ENCODE measurements at regions not wholly inside any gene's neighbourhood (a gene's known extent, or its start where the extent isn't known, plus 50 kb on each side); places are given as distances from the start of the nearest gene placed in this dataset.

GRCh38 chr20:19001177-19001576 lies 187.6 kb downstream of the SCP2D1 start:
- DNase-seq = no peak

GRCh38 chr20:19003366-19004336 lies 190.1 kb downstream of the SCP2D1 start:
- no peak for DNase-seq

GRCh38 chr20:19004975-19005374 lies 191.4 kb downstream of the SCP2D1 start:
- no peak for DNase-seq

DNA sequence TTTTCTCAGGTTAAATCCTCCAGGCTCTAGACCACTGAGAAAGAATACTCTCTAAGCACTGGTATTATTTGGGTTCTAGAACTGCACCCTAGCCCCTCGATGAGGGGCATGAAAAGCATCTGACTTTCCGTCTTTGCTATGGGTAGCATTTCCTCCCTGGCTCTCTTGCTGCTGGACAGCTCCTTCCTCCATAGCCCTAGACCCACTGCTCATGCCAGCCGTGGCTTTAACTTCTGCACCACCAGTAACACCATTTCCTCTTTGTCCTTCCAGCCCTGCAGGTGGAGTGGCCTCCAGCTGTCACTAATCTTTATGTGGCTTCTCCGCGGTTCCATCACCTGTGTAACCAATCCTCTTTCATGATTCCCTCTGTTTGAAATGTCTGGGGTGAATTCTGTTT lies 194.9 kb downstream of the SCP2D1 start:
- no peak for DNase-seq

DNA sequence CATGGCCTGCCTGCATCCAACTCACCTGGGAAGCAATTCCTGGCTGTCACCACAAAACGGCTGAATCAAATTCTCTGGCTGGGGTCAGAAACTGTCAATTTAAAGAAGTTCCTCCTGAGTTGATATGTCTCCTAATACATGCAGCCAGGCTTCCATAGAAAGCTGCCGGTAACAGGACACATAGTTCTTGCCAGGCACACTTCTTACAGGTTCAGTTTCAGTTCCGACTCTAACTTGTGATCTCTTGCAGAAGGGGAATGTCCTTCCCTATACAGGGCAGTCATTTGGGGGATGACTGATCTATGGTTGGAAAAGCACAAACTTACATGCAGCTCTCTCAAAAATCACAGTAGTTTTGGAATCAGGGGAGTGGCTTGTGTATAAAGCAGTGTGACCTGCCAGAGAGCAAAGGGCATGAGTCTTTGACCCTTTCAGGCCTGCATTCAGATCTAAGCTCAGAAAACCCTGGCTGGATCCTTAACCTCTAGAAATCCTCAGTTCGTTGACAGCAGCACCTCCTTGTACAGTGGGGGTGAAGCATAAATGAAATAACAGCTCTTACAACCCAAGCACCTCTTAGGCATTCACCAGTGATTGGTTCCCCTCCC lies 195.6 kb downstream of the SCP2D1 start:
- no peak for DNase-seq

DNA sequence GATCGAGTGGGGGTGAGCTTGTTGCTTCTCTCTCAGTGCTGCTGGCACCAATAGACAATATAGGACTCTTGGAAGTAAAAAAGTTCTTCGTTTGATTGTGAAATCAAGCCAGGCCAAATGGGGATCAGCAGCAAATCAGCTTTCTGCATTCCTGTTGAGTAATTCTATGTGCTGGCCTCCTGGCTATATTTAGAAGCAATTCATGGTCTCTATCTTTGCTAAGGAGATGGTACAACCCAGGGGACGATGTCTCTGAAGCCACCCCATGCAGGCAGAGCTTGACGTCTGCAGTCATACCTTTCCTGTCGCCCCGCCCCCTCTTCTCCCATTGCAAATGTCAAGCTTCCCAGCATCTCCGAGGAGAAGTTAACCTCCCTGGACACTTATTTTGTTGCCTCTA lies 199.1 kb downstream of the SCP2D1 start:
- no peak for DNase-seq

DNA sequence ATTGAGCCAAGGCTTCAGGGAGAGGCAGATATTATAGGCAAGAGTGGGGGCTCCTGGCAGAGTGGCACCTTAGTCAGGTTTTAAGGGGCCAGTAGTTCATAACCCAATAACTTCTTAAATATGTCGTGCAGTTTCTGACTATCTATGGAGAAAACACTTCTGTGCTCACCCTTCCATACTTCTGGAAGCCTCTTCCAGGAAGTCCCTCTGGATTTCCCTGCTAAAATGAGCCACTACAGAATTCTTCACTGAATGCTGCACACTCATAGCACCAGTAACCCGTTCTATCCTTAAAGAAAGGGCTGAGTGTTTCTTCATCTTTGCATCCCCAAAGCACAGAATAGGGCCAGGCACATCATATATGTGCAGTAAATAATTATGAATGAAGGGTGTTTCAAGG lies 198.5 kb upstream of the SLC24A3 start:
- no peak for DNase-seq

- DNase-seq = no peak
Measured at GRCh38 chr20:19015351-19016139, 196.9 kb upstream of the SLC24A3 start.

DNA sequence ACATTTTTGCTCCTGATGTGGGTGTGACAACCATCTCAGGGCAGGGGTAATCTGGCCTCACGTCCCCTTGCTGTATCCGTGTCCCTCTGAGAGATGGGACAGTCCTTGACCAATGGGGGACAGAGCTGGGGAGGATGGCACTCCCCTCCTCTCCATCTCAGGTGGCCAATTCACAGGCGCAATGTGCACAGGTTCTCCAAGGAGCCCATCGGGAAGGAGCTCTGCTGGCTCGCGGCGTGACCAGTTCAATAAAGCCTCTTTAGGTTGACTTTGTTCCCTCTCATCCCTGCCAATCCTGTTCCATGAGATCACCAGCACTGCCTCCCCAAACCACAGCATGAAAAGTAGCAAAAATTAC lies 196.3 kb upstream of the SLC24A3 start:
- DNase-seq = no peak

DNA sequence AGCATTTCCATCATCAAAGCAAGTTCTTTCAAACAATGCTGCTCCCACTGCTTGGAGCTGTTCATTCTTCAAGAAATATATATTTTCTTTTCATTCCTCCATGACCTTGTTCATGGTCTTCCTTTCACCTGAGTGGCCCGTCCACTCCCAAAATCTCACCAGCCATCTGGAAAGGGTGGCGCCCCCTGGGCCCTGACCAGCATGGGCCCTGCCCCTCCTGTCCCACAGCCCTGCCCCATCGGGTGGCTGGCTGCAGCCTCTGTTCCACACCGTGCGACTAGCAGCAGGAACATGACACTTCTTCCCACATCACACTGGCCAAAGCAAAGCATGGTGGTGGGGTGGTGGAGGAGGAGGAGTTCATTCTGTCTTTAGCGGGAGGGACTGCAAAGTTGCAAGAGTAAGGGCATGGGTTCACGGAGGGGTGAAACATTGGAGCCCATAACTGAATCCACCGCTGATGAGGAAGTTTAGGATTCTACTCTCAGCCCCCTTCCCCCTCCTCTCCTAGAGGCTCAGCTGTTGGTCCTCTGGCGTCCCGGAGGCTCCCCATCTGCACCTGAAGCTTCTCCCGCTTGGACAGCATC lies 195.2 kb upstream of the SLC24A3 start:
- DNase-seq = no peak

DNA sequence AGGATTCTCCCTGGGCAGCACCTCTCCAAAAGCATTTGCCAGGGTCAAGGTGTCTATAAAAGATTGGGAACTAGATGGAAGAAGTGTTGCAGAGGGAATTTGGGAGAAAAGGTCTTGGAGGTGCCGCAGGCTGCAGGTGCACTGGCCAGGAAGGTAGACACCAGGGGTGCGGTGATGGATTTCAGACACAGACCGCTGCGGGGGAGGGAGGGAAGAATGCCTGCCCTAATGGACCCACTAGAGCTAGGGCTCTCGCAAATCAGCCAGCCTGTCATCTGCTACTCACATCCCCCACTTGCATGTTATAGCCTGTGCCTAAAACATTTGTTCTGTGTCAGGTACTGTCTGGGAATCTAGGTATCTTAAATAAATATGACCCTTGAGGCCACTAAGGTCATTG lies 193.6 kb upstream of the SLC24A3 start:
- DNase-seq = no peak

GRCh38 chr20:19019734-19020364 lies 192.6 kb upstream of the SLC24A3 start:
- DNase-seq = peak; percentile 8

DNA sequence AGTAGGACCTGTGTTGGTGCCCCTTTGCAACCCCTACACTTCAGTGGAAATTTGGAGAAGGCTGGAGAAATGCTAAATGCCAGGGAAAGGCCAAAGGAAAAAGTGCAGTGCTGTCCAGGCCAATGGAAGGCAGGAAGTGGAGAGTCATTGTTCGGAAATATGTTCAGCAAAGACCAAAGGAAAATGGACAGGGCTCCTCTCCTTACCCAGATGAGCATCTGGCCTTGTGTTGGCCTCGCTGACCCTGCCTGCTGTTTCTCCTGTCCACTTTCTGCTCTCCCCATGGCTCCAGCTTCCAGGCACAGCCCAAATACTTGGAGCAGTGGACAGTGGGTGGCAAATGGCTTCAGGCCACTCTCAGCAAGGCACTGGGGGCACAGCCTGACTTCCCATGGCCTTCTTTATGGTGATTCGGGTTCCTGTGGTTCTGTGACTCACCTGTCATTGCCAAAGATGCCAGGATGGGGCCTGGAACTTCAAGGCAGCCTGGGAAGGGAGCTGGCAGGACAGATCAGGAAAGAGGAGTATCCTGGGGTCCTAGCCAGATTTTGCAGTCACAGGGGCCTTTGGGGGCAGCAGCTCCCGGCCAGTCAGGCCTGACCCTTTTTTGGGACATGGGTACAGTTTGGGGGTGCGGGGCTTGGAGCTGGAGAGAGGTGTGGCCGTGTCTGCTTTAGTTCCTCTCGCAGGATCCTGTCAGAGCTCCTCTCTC lies 190.9 kb upstream of the SLC24A3 start:
- DNase-seq = no peak

GRCh38 chr20:19022118-19022575 lies 190.3 kb upstream of the SLC24A3 start:
- DNase-seq = no peak

GRCh38 chr20:19022791-19023448 lies 189.5 kb upstream of the SLC24A3 start:
- no peak for DNase-seq

DNA sequence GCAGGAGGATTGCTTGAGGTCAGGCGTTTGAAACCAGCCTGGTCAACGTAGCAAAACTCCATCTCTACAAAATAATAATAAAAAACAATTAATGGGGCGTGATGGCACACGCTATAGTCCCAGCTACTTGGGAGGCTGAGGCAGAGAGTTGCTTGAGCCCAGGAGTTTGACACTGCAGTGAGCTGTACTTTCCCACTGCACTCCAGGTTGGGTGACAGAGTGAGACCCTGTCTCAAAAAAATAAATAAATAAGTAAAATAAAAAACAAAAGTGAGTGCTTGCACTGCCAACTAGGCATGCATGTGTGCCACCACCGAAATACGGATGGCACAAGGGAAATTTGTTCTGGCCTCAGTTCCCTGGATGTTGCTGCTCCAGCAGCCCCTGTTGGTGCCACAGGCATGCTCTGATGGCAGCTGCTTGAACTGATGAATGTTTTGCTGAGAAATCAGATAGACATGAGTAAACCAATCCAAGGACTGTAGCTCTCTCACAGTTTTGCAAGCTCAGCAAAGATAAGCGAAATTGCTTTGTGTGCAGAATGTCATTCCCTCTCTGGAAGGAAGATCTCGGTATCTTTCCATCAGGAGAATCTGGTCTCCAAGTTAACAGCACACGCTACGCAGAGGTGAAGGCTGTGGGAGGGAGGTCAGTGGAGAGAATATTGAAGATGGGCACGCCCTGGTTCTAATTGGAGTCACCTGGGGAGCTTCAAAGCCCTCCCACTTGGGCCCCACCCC lies 188.0 kb upstream of the SLC24A3 start:
- no peak for DNase-seq

GRCh38 chr20:19025430-19026120 lies 186.9 kb upstream of the SLC24A3 start:
- DNase-seq = no peak

DNA sequence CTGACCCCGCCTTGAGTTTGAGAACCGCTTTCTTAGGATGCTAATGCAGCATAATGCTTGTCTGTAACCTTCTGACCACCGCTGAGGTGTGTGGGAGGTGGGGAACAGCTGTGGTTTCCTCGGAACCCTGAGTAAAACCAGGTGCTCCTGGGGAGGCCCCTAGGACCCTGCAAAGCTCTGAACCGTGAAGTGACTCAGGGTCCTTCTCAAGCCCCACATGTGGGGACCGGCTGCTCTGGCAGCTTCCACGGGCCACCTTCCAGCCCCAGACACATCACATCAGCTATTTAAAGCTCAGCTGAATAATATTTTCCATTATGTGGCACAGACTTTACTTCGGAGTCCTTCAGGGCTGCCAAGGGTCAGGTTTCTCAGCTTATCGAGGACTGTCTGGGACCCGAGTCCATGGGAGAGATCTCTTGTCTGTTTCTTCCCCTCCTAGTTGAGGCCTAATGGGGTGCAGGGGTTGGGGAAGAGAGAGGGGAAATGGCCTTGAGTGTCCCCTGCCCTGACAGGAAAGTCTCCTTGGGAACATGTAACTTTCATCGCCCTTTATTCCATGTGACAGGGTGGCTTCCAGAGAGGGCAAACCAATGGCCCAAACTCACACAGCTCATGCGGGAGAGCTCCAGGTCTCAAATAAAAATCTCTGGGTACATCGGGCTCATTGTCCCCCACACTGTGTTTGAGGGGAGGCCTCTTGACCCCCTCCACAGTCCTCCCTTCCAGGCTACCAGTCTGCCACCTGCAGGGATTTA lies 186.1 kb upstream of the SLC24A3 start:
- DNase-seq = no peak
